HL-60 (cell line): ENCODE measurements at regions not wholly inside any gene's neighbourhood (a gene's known extent, or its start where the extent isn't known, plus 50 kb on each side); places are given as distances from the start of the nearest gene placed in this dataset.
"Not testable (repeated sequence)": the region's sequence is repeated elsewhere in the genome, so short reads cannot be mapped to it uniquely, and the experiment has no call there.

Experiments
- CTCF ChIP-seq: IDR thresholded peaks from one replicate; pipeline ENCODE4 v1.5.1; 2011; ENCODE audit warnings: low read length, control low read depth, inconsistent platforms; ENCODE audit not compliant: insufficient read depth
- POLR2AphosphoS5 ChIP-seq: IDR thresholded peaks from 2 replicates; pipeline ENCODE4 v1.6.1; 2012; ENCODE audit warnings: low read depth

DNA sequence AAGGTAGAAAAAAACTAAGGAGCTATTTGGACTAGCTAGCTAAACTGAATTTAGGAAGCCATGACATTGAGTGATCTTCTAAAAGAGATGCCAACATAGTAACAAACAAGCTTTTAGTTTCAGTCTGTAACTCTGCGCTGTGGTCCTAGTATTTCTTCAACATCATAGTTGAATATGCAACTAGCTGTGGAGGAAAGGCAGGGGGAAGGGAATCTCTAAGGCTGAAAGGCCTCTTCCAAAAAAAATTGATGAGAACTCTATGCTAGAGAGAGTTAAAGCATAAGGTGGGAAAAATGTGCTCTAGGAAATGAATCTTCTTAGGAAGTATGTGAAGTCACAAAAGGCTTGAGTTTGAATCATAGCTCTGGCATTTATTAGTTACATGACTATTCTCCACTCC, 120.2 kb downstream of the NBPF8 start:
- TF ChIP-seq CTCF, POLR2AphosphoS5: not testable (repeated sequence)
